ENCODE measurements at regions not wholly inside any gene's neighbourhood (a gene's known extent, or its start where the extent isn't known, plus 50 kb on each side); places are given as distances from the start of the nearest gene placed in this dataset.

DNA sequence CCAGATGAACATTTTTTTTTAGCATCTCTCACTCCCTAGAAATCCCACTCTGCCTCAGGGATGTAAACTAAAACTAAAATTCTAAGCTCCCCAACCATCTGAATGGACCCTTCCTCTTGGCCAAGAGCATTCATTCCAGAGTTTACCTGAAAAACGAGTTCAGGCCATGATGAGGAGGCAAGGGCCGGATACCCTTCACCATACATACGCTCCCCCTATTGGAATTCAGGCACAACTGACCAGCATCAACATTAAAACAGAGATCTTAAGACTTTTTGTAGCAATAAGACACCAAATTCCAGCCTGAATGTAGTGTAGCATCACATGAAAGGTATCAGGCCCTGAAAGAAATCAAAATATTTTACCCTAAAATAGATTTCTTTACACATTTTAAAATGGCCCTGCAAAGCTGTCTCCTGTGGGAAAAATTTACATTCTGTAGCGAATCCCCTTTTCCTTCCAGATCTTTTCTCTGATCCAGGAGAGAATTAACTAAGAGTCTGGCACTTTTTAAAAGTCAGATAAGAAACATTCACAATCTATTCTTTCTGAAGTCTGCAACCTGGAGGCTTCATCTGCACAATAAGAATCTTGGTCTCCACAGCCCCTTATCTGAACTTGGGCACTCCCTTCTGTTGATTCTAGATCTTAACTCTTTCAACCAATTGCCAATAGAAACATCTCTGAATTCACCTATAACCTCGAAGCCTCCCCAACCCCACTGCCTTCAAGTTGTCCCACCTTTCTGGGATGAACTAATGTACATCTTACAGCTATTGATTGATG is 888.5 kb downstream of the UQCRFS1 start:
- TF ChIP-seq, protein P1, sequence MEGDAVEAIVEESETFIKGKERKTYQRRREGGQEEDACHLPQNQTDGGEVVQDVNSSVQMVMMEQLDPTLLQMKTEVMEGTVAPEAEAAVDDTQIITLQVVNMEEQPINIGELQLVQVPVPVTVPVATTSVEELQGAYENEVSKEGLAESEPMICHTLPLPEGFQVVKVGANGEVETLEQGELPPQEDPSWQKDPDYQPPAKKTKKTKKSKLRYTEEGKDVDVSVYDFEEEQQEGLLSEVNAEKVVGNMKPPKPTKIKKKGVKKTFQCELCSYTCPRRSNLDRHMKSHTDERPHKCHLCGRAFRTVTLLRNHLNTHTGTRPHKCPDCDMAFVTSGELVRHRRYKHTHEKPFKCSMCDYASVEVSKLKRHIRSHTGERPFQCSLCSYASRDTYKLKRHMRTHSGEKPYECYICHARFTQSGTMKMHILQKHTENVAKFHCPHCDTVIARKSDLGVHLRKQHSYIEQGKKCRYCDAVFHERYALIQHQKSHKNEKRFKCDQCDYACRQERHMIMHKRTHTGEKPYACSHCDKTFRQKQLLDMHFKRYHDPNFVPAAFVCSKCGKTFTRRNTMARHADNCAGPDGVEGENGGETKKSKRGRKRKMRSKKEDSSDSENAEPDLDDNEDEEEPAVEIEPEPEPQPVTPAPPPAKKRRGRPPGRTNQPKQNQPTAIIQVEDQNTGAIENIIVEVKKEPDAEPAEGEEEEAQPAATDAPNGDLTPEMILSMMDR (IDR thresholded peaks at IDR 0.05; ENCODE audit: control insufficient read depth, insufficient read depth, low read depth, low read length, missing control alignments) = no peak
- DNase-seq (ENCODE audit: low read depth) = no peak
- no peak overlapping the region for H3K4me3 ChIP-seq (ENCODE audit: control insufficient read depth, low read depth, low read length)

DNA sequence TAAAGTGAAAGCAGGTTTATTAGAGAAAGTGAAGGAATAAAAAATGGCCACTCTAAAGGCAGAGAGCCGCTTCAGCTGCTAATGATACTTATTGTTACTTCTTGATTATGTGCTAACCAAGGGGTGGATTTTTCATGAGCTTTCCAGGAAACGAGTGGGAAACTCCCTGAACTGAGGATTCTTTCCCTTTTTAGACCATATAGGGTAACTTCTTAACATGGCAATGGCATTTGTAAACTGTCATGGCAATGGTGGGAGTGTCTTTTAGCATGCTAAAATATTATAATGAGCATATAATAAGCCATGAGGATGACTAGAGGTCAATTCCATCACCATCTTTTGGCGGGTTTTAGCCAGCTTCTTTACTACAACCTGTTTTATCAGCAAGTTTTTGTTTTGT is 890.0 kb downstream of the UQCRFS1 start:
- DNase-seq (ENCODE audit: low read depth) = no peak
- H3K4me3 ChIP-seq (ENCODE audit: control insufficient read depth, low read depth, low read length) = no peak overlapping the region
- TF ChIP-seq, protein P1 (IDR thresholded peaks at IDR 0.05; ENCODE audit: control insufficient read depth, insufficient read depth, low read depth, low read length, missing control alignments) = no peak

DNA sequence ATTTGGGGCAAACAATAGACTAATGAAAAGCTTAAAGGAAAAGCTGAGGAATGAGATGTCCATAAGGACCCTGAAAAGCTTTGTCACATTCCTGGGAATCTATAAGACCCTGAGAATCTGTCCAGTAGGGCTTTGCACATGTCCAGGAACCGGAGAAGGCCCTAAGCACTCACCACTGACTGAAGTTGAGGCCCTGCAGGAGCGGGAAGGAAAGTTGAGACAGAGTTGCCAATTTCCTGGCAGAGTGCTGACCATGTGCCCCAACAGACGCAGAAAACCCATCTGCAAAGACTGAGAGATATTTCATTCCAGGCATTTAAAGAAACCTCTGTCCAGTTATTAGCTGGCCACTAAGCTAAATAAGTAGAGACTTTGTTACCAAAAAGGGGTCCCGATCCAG is 890.5 kb downstream of the UQCRFS1 start:
- DNase-seq (ENCODE audit: low read depth) = no peak
- TF ChIP-seq, protein P1 (IDR thresholded peaks at IDR 0.05; ENCODE audit: control insufficient read depth, insufficient read depth, low read depth, low read length, missing control alignments) = no peak
- H3K4me3 ChIP-seq (ENCODE audit: control insufficient read depth, low read depth, low read length) = no peak overlapping the region

DNA sequence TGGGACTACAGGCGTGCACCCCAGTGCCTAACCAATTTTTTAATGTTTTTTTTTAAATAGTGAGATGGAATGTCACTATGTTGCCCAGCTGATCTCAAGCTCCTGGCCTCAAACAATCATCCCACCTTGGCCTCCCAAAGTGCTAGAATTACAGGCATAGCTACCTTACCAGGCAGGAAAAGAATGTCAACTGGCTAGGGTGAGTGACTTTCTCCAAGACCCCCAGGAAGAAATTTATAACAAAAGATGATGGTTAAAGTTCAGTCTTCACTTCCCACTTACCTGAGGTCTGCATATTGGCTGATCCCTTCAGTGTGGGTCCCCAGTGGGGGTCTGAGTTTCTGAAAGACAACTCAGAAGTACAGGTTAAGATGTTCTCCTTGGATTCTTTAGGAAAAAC is 893.0 kb downstream of the UQCRFS1 start:
- TF ChIP-seq, protein P1 (IDR thresholded peaks at IDR 0.05; ENCODE audit: control insufficient read depth, insufficient read depth, low read depth, low read length, missing control alignments) = no peak
- no peak for DNase-seq (ENCODE audit: low read depth)
- no peak overlapping the region for H3K4me3 ChIP-seq (ENCODE audit: control insufficient read depth, low read depth, low read length)

DNA sequence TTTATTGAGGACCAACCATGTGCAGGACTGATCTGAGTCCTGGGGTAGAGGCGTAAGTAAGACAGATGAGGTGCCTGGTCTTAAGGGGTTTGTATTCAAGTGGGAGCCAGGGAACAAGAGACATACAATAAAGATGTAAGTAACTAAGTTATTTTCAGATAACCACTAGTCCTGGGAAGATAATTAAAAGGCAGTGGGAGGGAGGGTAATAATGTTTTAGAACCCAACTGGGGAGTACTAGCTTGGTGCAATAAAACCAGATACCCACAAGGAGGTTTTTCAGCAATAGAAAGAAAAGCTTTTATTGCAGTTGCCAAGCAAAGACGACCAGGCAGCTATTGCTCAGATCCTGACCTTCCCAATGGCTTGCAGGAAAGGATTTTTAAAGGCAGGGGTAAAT is 893.7 kb downstream of the UQCRFS1 start:
- no peak overlapping the region for H3K4me3 ChIP-seq (ENCODE audit: control insufficient read depth, low read depth, low read length)
- TF ChIP-seq, protein P1 (IDR thresholded peaks at IDR 0.05; ENCODE audit: control insufficient read depth, insufficient read depth, low read depth, low read length, missing control alignments) = no peak
- no peak for DNase-seq (ENCODE audit: low read depth)

DNA sequence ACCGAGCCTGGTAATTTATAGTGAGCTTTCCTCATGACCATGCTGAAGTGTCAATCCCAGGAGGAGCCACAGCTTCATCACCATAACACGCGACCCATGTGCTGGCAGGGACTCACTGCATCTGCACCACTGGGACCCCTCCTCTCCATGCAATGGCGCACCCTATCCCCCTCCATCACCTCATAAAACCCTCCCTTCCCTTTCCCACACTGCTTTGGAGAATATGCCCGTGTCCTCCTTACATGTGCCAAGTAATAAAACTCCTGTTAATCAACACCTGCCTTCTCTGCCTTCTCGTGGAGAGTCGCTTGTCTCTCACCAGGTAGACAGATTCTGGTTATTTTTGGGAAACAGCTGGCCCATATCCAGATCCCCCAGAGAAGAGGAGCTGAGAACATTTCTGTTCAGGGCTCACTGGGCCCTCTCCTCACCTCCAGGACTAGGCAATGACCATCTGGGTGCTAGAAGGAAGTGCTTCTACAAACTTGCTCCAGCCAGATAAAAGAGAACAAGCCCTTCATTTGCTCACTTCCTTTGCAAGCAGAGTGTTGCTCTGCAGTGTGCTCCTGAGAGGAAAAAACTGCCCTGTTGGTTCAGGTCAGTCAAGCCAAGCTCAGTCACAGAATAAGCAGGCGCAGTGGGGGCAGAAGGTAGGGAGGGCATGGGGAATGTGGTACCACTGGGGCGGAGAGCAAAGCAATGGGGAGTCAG is 894.3 kb downstream of the UQCRFS1 start:
- H3K4me3 ChIP-seq (ENCODE audit: control insufficient read depth, low read depth, low read length) = no peak overlapping the region
- TF ChIP-seq, protein P1 (IDR thresholded peaks at IDR 0.05; ENCODE audit: control insufficient read depth, insufficient read depth, low read depth, low read length, missing control alignments) = no peak
- no peak for DNase-seq (ENCODE audit: low read depth)
